NCI-H1694 (cell line): ENCODE measurements at regions not wholly inside any gene's neighbourhood (a gene's known extent, or its start where the extent isn't known, plus 50 kb on each side); places are given as distances from the start of the nearest gene placed in this dataset.

ENCODE experiments used
- DNase-seq: peaks from one replicate; lab custom pipeline; 2025; lab: John Stamatoyannopoulos, UW

- no peak for DNase-seq
These were observed 597.6 kb downstream of the LMO4 start for GRCh38 chr1:87926131-87926830.

- no peak for DNase-seq
These were observed 598.2 kb downstream of the LMO4 start for GRCh38 chr1:87926921-87927320.

- no peak for DNase-seq
These were observed 599.0 kb downstream of the LMO4 start for GRCh38 chr1:87927391-87928280.

GRCh38 chr1:87928623-87929022 is 599.9 kb downstream of the LMO4 start:
- no peak for DNase-seq

- no peak for DNase-seq
These were observed 601.2 kb downstream of the LMO4 start for GRCh38 chr1:87929906-87930305.

GRCh38 chr1:87930796-87931195 is 602.1 kb downstream of the LMO4 start:
- DNase-seq = no peak

GRCh38 chr1:87933171-87933570 is 604.5 kb downstream of the LMO4 start:
- DNase-seq = no peak

- no peak for DNase-seq
These were observed 606.5 kb downstream of the LMO4 start for GRCh38 chr1:87935130-87935529.

- DNase-seq = no peak
These were observed 609.2 kb downstream of the LMO4 start for GRCh38 chr1:87937831-87938395.

GRCh38 chr1:87938631-87939030 is 610.0 kb downstream of the LMO4 start:
- no peak for DNase-seq

- DNase-seq = no peak
These were observed 610.8 kb downstream of the LMO4 start for GRCh38 chr1:87939444-87939843.

- DNase-seq = no peak
These were observed 611.7 kb downstream of the LMO4 start for GRCh38 chr1:87940421-87940820.

- DNase-seq = no peak
These were observed 612.8 kb downstream of the LMO4 start for GRCh38 chr1:87941337-87941946.

GRCh38 chr1:87942165-87942564 is 613.5 kb downstream of the LMO4 start:
- DNase-seq = no peak

- DNase-seq = no peak
These were observed 621.0 kb downstream of the LMO4 start for GRCh38 chr1:87949711-87950110.

GRCh38 chr1:87950369-87950768 is 621.7 kb downstream of the LMO4 start:
- no peak for DNase-seq

- DNase-seq = no peak
These were observed 622.7 kb downstream of the LMO4 start for GRCh38 chr1:87951409-87951808.

- DNase-seq = no peak
These were observed 623.2 kb downstream of the LMO4 start for GRCh38 chr1:87951852-87952251.

GRCh38 chr1:87953121-87953520 is 624.4 kb downstream of the LMO4 start:
- DNase-seq = no peak

- DNase-seq = peak; percentile 35
These were observed 625.2 kb downstream of the LMO4 start for GRCh38 chr1:87953732-87954344.

GRCh38 chr1:87955038-87955437 is 626.4 kb downstream of the LMO4 start:
- no peak for DNase-seq

- no peak for DNase-seq
These were observed 627.4 kb downstream of the LMO4 start for GRCh38 chr1:87956072-87956471.
